GM19467 (cell line): ENCODE measurements at regions not wholly inside any gene's neighbourhood (a gene's known extent, or its start where the extent isn't known, plus 50 kb on each side); places are given as distances from the start of the nearest gene placed in this dataset.

Experiments used
- ATAC-seq: cut with Tn5 transposase; IDR thresholded peaks from one replicate; pipeline ENCODE4 v1.9.1; 2021; ENCODE audit warnings: mild to moderate bottlenecking, moderate library complexity; ENCODE audit not compliant: unreplicated experiment

DNA sequence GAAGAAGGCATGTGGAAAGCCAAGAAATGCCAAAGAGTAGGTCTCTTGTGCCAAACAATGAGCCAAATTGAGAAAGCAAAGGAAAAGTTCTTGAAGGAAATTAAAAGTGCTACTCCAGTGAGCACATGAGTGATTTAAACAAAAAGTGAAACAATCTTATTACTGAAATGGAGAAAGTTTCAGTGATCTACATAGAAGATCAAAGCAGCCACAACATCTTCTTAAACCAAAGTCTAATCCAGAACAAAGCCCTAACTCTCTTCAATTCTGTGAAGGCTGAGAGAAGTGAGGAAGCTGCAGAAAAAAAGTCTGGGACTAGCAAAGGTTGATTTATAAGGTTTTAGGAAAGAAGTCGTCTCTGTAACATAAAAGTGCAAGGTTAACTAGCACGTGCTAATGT lies 259.6 kb downstream of the FLRT2 start:
- ATAC-seq: no peak

DNA sequence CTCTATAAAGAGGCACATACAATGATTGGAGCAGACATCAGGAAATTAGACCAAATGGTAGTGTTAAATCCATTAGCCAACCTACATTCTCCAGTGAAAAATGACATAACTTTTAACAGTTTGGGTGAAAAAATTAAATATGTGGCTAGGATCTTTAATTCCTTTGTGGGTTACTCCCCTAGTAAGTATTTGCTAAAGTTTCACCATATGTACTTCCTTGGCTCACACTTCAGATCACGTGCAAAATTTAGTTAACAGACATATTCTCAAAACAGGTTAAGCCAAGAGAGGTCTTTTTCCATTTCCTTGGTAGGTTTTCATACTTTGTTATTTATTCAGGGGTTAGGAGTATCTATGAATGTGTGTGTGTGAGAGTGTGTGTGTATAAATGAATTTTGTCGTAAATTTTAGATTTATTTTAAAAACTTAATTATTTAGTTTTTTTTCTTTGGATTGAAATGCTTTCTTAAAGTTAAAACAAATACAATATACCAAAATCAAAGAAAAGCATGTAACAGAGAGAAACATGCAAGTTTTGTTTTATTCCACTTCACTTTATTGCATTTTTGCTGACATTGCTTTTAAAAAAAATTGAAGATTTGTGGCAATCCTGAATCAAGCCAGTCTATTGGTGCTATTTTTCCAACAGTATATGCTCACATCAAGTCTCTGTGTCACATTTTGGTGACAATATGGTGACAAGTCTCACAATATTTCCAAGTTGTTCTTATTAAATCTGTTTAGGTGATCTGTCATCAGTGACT lies 258.7 kb downstream of the FLRT2 start:
- ATAC-seq: no peak

GRCh38 chr14:85766295-85766694 lies 236.4 kb downstream of the FLRT2 start:
- ATAC-seq: no peak

GRCh38 chr14:85764822-85765221 lies 234.9 kb downstream of the FLRT2 start:
- ATAC-seq: no peak

DNA sequence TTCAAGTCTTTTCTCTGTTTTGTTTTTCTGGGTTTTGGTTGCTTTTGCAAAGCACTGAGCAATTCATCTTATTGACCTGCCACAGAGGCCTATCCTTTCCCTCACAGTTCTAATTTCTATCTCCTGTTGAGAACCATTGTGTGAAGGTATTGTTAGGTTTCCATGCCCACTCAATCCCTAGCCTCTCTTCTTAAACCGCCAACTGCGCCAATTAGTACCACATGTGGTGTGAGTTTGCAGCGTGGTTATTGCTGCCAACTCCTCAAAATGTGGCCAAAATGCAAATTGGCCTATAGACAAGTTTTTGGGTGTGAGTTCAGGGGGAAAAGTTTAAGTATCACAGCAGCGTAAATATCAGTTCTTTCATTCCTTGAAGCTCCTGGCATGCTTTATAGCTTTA lies 232.6 kb downstream of the FLRT2 start:
- ATAC-seq: no peak

DNA sequence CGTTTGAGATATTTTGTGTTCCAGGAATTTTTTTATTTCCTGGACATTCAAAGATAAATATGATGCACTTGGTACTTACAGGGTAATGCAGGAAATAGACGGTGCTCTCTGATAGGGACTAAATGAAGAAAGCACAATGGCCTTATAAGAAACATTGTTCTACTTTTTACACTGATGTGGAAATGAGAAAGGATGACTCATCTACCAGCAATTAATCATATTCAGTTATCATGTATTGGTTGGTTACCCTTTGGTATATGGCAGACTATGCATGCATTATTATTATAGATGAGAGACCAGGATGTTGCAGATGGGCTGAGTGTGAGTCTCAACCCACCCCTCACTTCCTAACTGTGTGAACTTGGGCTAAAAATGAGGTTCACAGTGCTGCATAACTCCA lies 222.2 kb downstream of the FLRT2 start:
- ATAC-seq: no peak

DNA sequence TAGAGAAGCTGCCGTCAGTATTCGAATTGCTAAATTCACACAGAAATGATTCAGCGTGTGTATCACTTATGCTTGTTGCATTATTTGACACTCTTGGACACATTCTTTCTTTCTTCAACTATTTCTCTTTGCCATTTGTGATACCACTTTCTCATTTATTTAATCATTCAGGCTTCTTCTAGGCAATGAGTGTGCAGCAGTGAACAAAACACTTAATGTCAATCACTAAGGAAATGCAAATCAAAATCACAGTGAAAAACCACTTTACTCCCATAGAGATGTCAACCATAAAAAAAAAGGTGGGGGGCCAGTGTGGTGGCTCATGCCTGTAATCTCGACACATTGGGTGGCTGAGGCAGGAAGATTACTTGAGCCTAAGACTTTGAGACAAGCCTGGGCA lies 214.6 kb downstream of the FLRT2 start:
- ATAC-seq: no peak

DNA sequence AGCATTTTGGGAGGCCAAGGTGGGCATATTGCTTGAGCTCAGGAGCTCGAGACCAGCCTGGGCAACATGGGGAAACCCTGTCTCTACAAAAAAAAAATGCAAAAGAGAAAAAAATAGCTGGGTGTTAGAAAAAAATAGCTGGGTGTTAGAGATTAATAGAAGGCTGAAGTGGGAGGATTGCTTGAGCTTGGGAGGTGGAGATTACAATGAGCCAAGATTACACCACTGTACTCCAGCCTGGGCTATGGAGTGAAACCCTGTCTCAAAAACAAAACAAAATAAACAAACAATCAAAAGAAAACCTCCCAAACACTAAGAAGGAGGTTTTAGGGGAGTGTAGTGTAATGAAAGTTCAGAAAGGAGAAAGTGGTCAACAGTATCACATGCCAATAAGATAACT lies 202.1 kb downstream of the FLRT2 start:
- no peak for ATAC-seq

DNA sequence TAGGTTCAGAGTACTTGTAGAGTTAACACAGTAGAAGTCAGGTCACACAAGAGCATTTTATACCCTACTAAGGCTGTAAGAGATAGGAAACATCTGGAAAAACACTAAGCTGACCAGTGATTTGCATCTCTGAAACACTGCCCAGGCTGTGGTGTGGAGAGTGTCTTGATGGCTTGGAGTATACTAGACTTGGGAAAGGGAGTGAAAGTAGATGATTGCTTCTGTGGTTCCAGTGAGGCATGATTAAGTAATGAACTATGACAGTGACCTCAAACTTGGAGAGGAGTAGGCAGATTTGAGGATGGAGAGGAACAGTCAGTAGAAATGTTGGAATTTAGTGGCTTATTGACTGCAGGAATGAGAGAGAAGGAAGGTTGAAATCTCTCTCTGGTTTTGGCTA lies 201.2 kb downstream of the FLRT2 start:
- no peak for ATAC-seq

GRCh38 chr14:85728476-85729065 lies 198.6 kb downstream of the FLRT2 start:
- no peak for ATAC-seq

GRCh38 chr14:85714069-85714468 lies 184.1 kb downstream of the FLRT2 start:
- no peak for ATAC-seq

GRCh38 chr14:85711620-85712019 lies 181.7 kb downstream of the FLRT2 start:
- ATAC-seq: no peak
